AG04450 (cell line): ENCODE measurements at regions not wholly inside any gene's neighbourhood (a gene's known extent, or its start where the extent isn't known, plus 50 kb on each side); places are given as distances from the start of the nearest gene placed in this dataset.

Experiments used
- CTCF ChIA-PET: fragments of 300-600, 350-600 bp; formaldehyde crosslinking; extraction: SDS; loops from one replicate; lab custom pipeline; 2022; ENCODE audit warnings: antibody characterized with exemption, inconsistent platforms; lab: Charles Lee
- POLR2A ChIA-PET: fragments of 350-600 bp; formaldehyde crosslinking; extraction: SDS; loops from one replicate; lab custom pipeline; 2021; ENCODE audit warnings: antibody characterized with exemption, inconsistent platforms; lab: Yijun Ruan, JAX
- DNase-seq: peaks from one replicate; pipeline ENCODE4 v3.0.0-alpha.2; 2011; ENCODE audit warnings: low read depth, low spot score
- H3K27ac ChIP-seq: one replicate; pipeline ENCODE4 v1.5.1; 2012; ENCODE audit warnings: low read depth, low read length, control low read depth
- H3K27me3 ChIP-seq: one replicate; pipeline ENCODE4 v1.6.0; 2012; ENCODE audit warnings: low read length; ENCODE audit not compliant: control insufficient read depth, insufficient read depth
- H3K4me3 ChIP-seq: 2 replicates; pipeline ENCODE4 v1.5.1; 2011; ENCODE audit warnings: mild to moderate bottlenecking, low read depth, low read length, control low read depth
- H3K9me3 ChIP-seq: 2 replicates; pipeline ENCODE4 v1.5.1; 2012; ENCODE audit warnings: low read length; ENCODE audit not compliant: control insufficient read depth, insufficient read depth
- CTCF ChIP-seq: IDR thresholded peaks from 2 replicates; pipeline ENCODE4 v1.5.1; 2011; ENCODE audit warnings: low read depth, low read length, control low read depth, inconsistent platforms

GRCh38 chr1:165052431-165052830 is 304.1 kb downstream of the LMX1A start:
- H3K27ac ChIP-seq = no peak overlapping the region
- no peak for TF ChIP-seq CTCF
- no peak for DNase-seq
- H3K27me3 ChIP-seq = no peaks in the 10 kb centered on the region
- ChIA-PET POLR2A (no interaction called here), CTCF (interaction anchor here (1.0 to 1.9 kb wide), 2 partner anchors 20 to 21 kb away, joined by 4 to 7 read pairs; no protein-coding TSS in a partner anchor)
- no peaks in the 10 kb centered on the region for H3K9me3 ChIP-seq
- H3K4me3 ChIP-seq = no peak overlapping the region

- no peaks in the 10 kb centered on the region for H3K9me3 ChIP-seq
- TF ChIP-seq CTCF = no peak
- no peak for DNase-seq
- no peak overlapping the region for H3K27ac ChIP-seq
- no peak overlapping the region for H3K4me3 ChIP-seq
- H3K27me3 ChIP-seq = no peaks in the 10 kb centered on the region
- CTCF ChIA-PET = no interaction called here
- POLR2A ChIA-PET = no interaction called here
These were observed 306.3 kb downstream of the LMX1A start for GRCh38 chr1:165050246-165050645.

- H3K4me3 ChIP-seq = no peak overlapping the region
- TF ChIP-seq CTCF = no peak
- no peaks in the 10 kb centered on the region for H3K27me3 ChIP-seq
- DNase-seq = no peak
- ChIA-PET POLR2A (no interaction called here), CTCF (no interaction called here)
- H3K27ac ChIP-seq = no peak overlapping the region
- H3K9me3 ChIP-seq = no peaks in the 10 kb centered on the region
These were observed 308.5 kb downstream of the LMX1A start for GRCh38 chr1:165047994-165048393.

- no peak for DNase-seq
- Histone ChIP-seq H3K27ac (no peak overlapping the region), H3K4me3 (no peak overlapping the region), H3K27me3 (no peaks in the 10 kb centered on the region), H3K9me3 (no peaks in the 10 kb centered on the region)
- ChIA-PET CTCF (no interaction called here), POLR2A (no interaction called here)
- no peak for TF ChIP-seq CTCF
These were observed 310.6 kb downstream of the LMX1A start for GRCh38 chr1:165045902-165046301.

GRCh38 chr1:165040641-165041040 is 315.9 kb downstream of the LMX1A start:
- no peaks in the 10 kb centered on the region for H3K27me3 ChIP-seq
- H3K27ac ChIP-seq = no peak overlapping the region
- POLR2A ChIA-PET = no interaction called here
- CTCF ChIA-PET = no interaction called here
- no peak for DNase-seq
- no peak for TF ChIP-seq CTCF
- no peaks in the 10 kb centered on the region for H3K9me3 ChIP-seq
- H3K4me3 ChIP-seq = no peak overlapping the region
